Neural progenitor cell (in vitro differentiated cells): ENCODE measurements at regions not wholly inside any gene's neighbourhood (a gene's known extent, or its start where the extent isn't known, plus 50 kb on each side); places are given as distances from the start of the nearest gene placed in this dataset.

Source experiments
- CTCF ChIP-seq: fragments of 200-600 bp; sonication (generic); IDR thresholded peaks from 2 replicates; pipeline ENCODE4 v1.5.1; 2017; ENCODE audit warnings: antibody characterized with exemption, mild to moderate bottlenecking
- EZH2 ChIP-seq: fragments of 200-600 bp; sonication (generic); IDR thresholded peaks from 2 replicates; pipeline ENCODE4 v1.6.1; 2017; ENCODE audit warnings: antibody characterized with exemption, mild to moderate bottlenecking, moderate library complexity
- EZH2phosphoT487 ChIP-seq: fragments of 200-600 bp; sonication (generic); IDR thresholded peaks from 2 replicates; pipeline ENCODE4 v1.6.1; 2017; ENCODE audit warnings: antibody characterized with exemption

DNA sequence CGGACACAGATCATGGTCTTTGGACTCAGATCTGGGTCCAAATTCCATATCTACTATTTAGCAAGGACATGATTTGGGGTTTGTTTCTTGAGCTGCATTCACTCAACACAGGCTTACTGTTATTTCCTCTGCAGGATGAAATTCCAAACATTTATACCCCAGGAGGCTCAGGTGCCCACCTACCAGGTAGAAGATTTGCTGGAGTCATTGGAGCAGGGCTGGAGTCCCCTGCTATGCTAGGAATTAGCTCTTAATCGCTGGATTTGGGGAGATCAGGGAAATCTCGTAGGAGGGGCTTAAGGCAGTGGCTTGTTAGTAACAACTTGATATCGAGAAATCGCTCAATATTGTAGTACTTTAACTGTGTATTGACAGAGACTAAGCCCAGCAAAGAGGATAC, 193.0 kb downstream of the IL20RB start:
- TF ChIP-seq CTCF (no peak), EZH2 (no peak), EZH2phosphoT487 (no peak)
